ENCODE measurements at regions not wholly inside any gene's neighbourhood (a gene's known extent, or its start where the extent isn't known, plus 50 kb on each side); places are given as distances from the start of the nearest gene placed in this dataset.
A peak's percentile ranks its signal among the peaks of the same experiment; 100 is the strongest.

- no peaks in the 10 kb centered on the region for H3K79me2 ChIP-seq (ENCODE audit: insufficient read depth, low read depth)
- H2AFZ ChIP-seq (ENCODE audit: low read depth), result no peak overlapping the region
- H3K36me3 ChIP-seq (ENCODE audit: insufficient read depth), result no peaks in the 10 kb centered on the region
- H3K27me3 ChIP-seq (ENCODE audit: insufficient read depth, low read depth), result no peaks in the 10 kb centered on the region
- no peak overlapping the region for H3K4me3 ChIP-seq (IDR thresholded peaks at IDR 0.05; ENCODE audit: insufficient read depth, low read depth, low read length)
- H3K27ac ChIP-seq, result no peak overlapping the region
- H3K4me2 ChIP-seq, result no peak overlapping the region
- H4K20me1 ChIP-seq (ENCODE audit: insufficient read depth), result no peaks in the 10 kb centered on the region
- no peak overlapping the region for H3K9ac ChIP-seq
- H3K4me1 ChIP-seq (ENCODE audit: low read depth, poor library complexity, severe bottlenecking), result no peaks in the 10 kb centered on the region
- peak; percentile 61; the same call in 1 of the 2 replicates for TF ChIP-seq CTCF (conservative IDR thresholded peaks at IDR 0.05; ENCODE audit: low read depth, low read length)
Measured at GRCh38 chr1:170881268-170882265, 53.8 kb upstream of the MROH9 start.

Data from KMS-11 (cell line).